Stimulated activated CD4-positive, alpha-beta T cell treated with anti-CD3 and anti-CD28 coated beads, Interleukin-2, amount 100 ng/mL, for 48 hours (primary cell): ENCODE measurements at regions not wholly inside any gene's neighbourhood (a gene's known extent, or its start where the extent isn't known, plus 50 kb on each side); places are given as distances from the start of the nearest gene placed in this dataset.
"Not testable (repeated sequence)": the region's sequence is repeated elsewhere in the genome, so short reads cannot be mapped to it uniquely, and the experiment has no call there.

Experiments
- DNase-seq, 2 donors: peaks; one replicate each; pipeline ENCODE4 v3.0.0-alpha.2; 2020

DNA sequence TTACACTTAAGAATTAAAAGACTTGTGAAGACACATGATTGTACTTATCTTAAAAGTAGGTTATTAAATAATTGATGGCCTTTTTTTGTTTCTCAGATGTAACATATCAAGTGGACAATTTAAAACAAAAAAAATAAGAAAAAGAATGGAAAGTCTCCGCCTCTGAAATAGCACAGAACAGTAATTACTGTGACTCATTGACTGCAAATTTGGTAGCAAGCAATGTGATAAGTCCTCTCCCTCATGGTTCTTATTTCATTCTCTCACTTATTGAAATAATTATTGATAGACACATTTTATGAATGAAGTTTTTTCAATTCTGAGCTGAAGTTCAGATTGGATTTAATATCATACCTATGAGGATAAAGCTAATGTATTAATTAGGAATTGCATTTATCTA is 717.9 kb upstream of the LUZP2 start:
- DNase-seq = no peak

- no peak for DNase-seq
These were observed 716.6 kb upstream of the LUZP2 start for GRCh38 chr11:23780231-23780630.

DNA sequence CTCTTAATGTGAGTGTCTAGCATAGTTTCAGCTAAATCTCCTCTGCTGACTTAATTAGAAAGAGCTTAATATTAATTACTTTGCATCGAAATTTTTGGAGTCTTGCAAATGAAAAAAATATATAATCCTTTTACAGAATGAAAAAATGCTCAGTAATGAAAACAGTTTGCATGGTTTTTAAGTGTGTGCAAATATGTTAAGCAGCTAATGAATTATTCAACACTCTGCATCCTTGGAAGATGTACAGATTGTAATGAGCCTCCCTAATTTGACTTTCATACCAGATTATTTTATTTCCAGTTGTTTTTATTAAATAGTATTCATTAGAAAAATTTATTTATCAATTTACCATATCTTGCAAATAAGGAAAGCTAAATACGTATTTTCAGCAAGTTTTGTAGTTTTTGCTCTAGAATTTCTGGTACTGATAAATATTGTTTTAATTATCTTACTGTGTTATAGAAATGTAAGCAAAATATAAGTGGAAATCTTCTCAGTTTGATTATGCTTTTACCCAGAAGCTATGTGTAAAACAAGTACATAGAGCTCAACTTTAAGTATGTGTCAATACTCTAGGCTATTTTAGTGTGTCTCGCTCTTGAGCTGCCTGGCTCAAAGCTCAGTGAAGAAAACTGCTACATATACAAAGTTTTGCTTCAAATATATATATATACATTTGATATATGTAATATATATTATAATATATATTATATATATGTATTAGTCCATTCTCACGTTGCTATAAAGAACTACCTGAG is 714.9 kb upstream of the LUZP2 start:
- DNase-seq = no peak

DNA sequence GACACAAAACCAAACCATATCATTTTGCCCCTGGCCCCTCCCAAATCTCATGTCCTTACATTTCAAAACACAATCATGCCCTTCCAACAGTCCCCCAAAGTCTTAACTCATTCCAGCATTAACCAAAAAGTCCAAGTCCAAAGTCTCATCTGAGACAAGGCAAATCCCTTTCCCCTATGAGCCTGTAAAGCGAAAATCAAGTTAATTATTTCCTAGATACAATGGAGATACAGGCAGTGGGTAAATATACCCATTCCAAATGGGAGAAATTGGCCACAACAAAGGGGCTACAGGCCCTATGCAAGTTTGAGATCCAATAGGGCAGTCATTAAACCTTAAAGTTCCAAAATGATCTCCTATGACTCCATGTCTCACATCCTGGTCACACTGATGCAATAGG is 709.9 kb upstream of the LUZP2 start:
- DNase-seq = not testable (repeated sequence)

DNA sequence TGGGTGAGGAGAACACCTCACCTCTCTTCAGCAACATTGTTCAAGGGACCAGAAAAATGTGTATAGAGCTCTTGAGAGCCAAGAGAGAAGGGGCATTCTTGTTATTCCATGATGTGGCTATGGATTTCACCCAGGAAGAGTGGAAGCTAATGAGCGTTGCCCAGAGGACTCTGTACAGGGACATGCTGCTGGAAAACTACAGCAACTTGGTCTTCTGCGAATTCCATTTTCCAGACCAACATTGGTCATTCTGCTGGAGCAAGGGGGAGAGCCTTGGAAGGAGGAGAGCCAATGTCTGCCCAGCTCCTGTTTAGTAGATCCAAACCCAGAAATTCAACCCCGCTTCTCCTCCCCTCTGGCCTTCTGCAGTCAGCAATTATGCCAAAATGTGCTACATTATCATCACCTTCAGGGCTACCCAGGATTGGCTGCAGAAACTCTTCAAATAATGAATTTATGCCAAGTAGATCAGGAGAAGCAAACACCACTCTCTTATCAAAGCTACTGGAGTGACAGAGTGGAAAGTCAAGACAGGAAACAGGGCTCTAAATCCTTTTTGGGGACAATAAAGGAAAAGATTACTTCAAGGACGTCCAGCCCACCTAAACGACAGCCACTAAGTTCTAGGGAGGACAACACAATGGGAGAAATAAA is 707.5 kb upstream of the LUZP2 start:
- no peak for DNase-seq

DNA sequence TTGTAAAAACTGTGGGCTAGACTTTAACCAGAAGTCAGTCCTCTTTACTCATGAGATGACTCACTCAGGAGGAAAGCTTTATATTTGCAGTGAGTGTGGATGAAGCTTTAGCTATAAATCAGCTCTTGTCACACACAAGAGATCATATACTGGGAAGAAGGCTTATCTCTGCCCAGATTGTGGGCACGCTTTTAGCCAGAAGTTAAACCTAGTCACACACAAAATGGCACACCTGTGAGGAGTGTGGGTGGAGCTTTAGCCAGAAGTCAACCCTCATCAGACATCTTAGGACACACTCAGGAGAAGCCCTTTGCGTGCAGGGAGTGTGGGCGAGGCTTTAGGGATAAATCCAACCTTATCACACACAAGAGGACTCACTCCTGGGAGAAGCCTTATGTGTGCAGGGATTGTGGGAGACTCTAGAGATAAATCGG is 706.9 kb upstream of the LUZP2 start:
- DNase-seq = no peak

DNA sequence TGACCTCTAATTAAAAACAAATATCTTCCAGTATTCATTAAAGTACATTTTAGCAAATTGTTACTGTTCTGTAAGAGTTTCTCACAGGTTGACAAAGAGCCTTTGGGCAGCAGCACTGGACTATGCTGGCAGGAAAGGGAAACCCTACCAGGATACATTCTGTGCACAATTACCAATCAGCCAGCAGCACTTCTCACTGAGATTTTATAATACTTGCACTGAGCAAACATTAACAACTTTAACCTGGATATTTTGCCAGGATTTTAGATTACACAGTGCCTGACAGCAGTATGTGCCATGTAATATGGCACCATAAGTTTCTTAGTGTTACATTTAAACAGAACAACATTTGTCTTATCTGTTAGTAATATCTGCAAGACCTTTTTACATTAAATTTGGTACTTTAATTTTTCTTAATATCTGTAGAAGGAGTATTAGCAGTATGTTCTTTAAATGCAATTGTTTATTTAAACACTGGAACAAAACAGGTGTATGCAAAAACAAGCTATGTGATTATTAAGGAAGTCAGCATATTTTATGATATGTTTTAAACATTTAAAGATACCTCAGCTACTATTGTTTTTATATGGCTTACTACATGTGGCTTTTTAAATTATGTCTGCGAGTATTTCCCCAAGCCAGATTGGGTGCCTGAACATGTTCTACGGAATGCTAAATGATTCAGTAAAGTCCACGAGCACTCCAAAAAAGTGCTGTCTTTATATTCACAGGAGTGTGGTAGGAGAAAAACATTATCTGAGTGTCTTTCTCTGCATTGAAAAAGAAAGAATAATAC is 699.0 kb upstream of the LUZP2 start:
- no peak for DNase-seq

- not testable (repeated sequence) for DNase-seq
These were observed 662.5 kb upstream of the LUZP2 start for GRCh38 chr11:23834306-23834705.

DNA sequence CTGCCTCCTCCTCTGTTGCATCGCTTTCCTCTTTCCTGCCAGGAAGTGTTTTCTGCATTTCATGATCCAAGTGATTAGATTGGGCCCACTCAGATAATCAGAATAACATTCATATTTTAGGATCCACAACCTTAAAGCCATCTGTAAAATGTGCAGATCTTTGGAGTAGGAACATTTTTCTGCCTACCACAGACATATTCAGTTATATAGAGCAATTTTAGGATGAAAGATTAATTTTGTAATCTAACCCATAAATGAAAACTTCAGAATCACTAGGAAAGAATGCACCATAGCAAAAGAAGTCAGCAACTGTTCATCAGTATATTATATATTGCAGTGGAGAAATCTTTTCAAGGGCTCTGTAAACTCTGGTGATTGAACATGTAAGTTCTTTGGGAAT is 659.9 kb upstream of the LUZP2 start:
- no peak for DNase-seq

- DNase-seq = no peak
These were observed 656.0 kb upstream of the LUZP2 start for GRCh38 chr11:23840872-23841271.

DNA sequence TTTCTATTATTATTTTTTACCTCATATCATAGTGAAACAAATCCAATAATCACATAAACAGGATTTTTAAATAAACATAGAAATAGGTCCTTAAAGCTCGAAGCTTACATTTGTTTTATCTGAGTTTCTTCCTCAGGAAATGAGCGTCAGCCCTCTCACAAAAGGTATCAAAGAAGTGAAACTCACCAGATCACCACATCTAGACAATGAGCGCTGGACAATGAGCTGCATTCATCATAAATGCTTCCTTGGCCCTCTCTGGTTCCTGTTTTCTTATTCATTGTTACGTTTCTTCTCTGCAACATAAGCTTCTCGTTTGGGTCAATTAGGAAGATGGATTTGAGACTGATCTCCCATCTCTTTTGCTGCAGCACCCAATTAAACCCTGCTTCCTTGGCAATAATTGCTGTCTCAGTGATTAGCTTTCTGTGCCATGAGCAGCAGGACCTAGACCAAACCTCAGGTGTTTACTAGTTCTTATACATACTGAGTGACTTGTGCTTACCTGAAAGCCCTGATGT is 649.9 kb upstream of the LUZP2 start:
- no peak for DNase-seq

DNA sequence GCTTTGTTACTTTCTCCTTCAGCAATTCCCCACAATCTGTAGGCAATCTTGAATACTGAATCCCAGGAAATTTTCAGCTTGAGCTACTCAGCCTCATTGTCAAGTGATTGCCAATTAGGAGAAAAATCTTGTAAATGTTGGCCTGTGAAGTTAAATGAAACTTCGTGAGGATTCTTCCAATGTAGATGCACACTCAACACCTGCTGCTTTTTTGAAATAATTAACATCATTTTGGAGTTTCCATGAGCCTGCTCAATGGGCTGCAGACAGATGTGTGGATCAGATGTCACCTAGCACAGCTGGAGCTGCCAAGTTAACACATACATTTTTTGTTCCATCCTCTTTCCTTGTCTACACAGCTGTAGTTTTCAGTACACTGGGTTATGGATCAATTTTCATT is 645.6 kb upstream of the LUZP2 start:
- no peak for DNase-seq

DNA sequence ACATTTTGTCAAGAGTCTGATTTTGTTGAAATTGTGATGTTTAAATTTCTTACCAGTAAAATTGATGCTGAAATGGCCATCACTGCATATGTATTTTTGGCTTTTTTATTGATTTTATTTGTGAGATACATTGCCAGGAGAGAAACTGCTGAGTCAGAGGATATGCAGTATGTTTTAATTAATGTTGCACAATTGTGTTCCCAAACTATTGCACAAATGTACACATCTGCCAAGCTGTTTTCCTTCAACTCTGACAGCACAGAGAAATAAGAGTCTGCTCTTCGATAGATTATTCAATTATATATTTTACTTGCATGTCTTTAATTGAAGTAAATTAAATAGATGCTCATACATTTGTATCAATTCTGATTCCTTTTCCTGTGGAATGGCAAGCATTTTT is 640.2 kb upstream of the LUZP2 start:
- DNase-seq = no peak

- no peak for DNase-seq
These were observed 637.8 kb upstream of the LUZP2 start for GRCh38 chr11:23859087-23859486.

DNA sequence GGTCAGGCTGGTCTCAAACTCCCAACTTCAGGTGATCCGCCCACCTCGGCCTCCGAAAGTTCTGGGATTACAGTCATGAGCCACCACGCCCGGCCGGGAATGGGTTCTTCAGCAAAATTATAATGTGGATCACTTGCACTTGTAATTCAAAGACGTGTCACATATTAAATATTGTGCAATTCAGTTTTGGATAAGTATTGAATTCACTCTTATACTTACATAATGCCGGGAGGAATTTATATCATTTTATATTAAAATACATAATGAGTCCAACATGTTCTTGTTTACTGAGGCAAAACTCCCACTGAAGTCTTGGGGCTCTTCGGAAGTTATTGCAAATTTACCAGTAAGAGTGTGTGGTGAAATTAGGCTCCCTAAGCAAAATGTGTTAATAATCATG is 635.2 kb upstream of the LUZP2 start:
- DNase-seq = no peak

DNA sequence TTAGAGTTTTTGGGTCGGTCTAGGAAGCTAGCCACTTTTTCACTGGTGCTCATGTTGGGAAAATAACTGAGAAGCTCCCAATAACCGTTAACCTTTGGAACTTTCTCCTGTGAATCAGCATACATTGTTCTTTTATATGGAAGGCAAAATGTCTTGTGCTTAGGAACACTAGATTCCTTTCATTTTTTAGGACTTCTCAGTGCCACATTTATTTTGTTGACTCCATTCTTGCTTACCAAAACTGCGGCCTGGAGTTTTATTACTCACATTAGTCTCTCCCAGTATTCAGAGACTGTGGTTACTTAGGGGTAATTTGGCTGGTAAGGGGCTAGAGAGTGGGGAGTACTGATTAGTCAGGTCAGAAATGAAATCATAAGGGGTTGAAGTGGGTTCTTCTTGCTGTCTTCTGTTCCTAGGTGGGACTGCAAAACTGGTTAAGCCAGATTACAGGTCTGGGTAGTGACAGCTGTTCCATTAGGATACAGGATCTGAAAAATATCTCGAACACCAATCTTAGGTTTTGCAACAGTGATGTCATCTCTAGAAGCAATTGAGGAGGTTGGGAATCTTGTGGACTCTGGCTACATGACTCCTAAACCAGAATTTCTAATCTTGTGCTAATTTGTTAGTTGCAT is 631.4 kb upstream of the LUZP2 start:
- no peak for DNase-seq

GRCh38 chr11:23866641-23867040 is 630.2 kb upstream of the LUZP2 start:
- DNase-seq = no peak

GRCh38 chr11:23869671-23870070 is 627.2 kb upstream of the LUZP2 start:
- no peak for DNase-seq

DNA sequence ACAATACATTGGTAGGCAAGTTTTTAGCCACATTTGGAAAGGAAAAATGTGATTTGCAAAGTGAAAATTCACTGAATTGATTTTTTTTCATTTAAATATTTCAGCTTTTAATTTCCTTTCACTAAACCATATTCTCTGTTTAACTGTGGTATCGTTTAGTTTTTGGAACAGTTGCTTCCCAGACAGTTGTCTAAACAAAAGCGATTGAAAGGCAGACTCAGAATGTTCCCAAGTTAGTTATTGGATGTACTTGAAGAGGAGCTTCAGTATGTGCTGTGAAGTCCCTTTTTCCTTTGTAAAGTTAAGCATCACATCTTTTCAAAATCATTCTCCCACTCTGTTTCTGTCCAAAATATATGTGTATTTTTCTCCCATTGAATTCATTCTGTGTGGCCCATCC is 623.4 kb upstream of the LUZP2 start:
- DNase-seq = no peak

DNA sequence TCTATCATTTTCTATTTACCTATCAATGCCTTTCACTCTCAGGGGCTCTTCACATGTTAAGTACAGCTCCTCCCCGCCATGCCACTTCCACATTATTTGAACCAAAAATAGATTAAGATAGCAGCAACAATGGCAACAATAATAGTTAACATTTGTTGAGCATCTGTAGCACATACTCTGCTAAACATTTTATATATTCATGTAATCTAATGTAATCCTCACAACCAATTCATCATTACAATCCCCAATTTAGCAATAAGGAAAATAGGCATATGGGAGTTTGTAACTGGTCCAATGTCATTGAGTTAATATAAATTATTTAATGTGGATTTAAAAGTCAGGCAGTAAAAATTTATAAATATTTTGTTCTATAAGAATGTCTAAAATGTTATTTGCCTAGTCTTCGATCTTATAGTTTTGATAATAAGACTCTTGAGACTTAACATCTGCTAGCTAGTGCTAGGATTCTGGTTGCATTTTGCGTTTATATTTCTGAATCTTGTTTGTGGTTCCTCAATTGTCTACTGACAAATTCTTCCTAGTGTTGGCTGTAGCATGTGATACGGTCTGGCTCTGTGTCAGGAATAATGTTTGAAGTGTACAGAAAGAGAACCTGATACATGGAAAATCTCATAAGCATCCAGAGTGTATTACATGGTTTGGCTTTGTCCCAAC is 621.5 kb upstream of the LUZP2 start:
- DNase-seq = no peak

DNA sequence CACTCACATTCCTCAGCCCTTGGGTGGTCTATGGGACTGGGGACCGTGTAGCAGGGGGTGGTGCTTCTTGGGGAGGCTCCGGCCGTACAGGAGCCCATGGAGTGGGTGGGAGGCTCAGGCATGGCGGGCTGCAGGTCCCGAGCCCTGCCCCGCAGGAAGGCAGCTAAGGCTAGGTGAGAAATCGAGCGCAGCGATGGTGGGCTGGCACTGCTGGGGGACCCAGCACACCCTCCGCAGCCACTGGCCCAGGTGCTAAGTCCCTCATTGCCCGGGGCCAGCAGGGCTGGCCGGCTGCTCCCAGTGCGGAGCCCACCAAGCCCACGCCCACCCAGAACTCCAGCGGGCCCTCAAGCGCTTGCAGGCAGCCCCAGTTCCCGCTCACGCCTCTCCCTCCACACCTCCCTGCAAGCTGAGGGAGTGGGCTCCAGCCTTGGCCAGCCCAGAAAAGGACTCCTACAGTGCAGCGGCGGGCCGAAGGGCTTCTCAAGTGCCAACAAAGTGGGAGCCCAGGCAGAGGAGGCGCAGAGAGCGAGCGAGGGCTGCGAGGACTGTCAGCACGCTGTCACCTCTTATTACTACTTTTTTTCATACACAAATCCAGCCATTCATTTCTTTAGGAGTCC is 613.3 kb upstream of the LUZP2 start:
- DNase-seq = not testable (repeated sequence)

DNA sequence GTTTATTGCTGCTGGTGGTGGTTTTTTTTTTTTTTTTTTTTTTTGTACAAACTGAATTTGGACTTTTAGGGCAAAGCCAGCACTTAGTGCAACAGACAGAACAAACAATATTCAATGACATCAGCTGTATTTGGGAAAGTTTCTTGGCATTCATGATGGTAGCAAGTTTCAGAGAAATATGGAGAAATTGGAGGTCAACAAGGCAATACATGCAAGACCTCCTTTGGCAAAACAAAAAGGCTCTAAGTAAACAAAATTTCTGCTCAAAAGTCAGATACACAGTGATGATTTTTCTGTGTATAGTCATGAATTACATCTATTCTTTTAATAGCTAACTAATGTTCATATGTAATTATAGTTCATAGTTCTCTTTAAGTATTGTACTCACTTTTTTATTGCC is 612.5 kb upstream of the LUZP2 start:
- DNase-seq = no peak
